ENCODE measurements at regions not wholly inside any gene's neighbourhood (a gene's known extent, or its start where the extent isn't known, plus 50 kb on each side); places are given as distances from the start of the nearest gene placed in this dataset.

DNA sequence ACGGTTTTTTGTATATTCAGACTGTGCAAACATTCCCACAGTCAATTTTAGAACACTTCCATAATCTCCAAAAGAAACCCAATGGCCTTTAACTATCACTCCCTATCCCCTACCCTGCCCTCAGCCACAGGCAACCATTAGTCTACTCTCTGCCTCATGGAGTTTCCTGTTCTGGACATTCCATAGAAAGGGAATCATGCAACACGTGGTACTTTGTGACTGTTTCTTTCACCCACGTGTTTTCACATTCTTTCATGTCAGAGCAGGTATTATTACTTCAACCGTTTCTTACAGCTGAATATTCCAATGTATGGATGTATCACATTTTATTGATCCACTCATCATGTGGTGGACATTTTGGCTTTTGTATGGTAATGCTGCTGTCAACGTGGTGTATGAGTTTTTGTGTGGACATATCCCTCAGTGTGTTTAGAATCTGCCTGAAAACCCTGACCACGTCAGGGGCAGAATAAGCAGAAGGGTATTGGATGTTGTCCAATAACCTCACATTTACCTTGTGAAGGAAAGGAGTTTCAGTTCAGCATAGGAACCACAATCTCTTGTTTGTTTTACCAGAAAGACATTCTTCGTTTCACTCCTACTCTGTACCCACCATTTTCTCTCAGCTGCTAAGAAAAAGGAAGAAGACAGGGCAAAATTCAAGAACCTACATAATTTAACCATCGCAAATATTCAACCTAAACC, 107.5 kb upstream of the DYRK2 start:
- TF ChIP-seq CTCF (IDR thresholded peaks at IDR 0.05; ENCODE audit: low read depth, low read length, poor library complexity, severe bottlenecking) = no peak
- TF ChIP-seq EZH2phosphoT487 (IDR thresholded peaks at IDR 0.05; ENCODE audit: borderline replicate concordance, low read length) = no peak
- H3K4me1 ChIP-seq (ENCODE audit: control insufficient read depth, low read length) = no peaks in the 10 kb centered on the region
- H3K27me3 ChIP-seq (ENCODE audit: control insufficient read depth, low read length) = no peaks in the 10 kb centered on the region
- no peaks in the 10 kb centered on the region for H3K36me3 ChIP-seq (ENCODE audit: control insufficient read depth, low read length)
- no peak overlapping the region for H3K4me2 ChIP-seq (ENCODE audit: low read length)
- H4K20me1 ChIP-seq (ENCODE audit: control insufficient read depth, insufficient read depth, low read depth, low read length) = no peaks in the 10 kb centered on the region
- H3K27ac ChIP-seq (ENCODE audit: low read depth, low read length) = no peak overlapping the region
- H3K79me2 ChIP-seq (ENCODE audit: control insufficient read depth, low read length) = no peaks in the 10 kb centered on the region
- H3K9me3 ChIP-seq (ENCODE audit: control insufficient read depth, insufficient read depth, low read length) = no peaks in the 10 kb centered on the region
- no peak overlapping the region for H3K4me3 ChIP-seq (ENCODE audit: low read length)
- H3F3A ChIP-seq (ENCODE audit: control insufficient read depth, insufficient read depth) = no peaks in the 10 kb centered on the region
- no peaks in the 10 kb centered on the region for H3K9me2 ChIP-seq (replicated peaks; ENCODE audit: control insufficient read depth, low read length)

- TF ChIP-seq EZH2phosphoT487 (IDR thresholded peaks at IDR 0.05; ENCODE audit: borderline replicate concordance, low read length) (no peak), CTCF (IDR thresholded peaks at IDR 0.05; ENCODE audit: low read depth, low read length, poor library complexity, severe bottlenecking) (no peak)
- Histone ChIP-seq H3K9me2 (replicated peaks; ENCODE audit: control insufficient read depth, low read length) (no peaks in the 10 kb centered on the region), H3K4me3 (ENCODE audit: low read length) (no peak overlapping the region), H3K79me2 (ENCODE audit: control insufficient read depth, low read length) (no peaks in the 10 kb centered on the region), H3K27ac (ENCODE audit: low read depth, low read length) (no peak overlapping the region), H3K4me2 (ENCODE audit: low read length) (no peak overlapping the region), H3K9me3 (ENCODE audit: control insufficient read depth, insufficient read depth, low read length) (no peaks in the 10 kb centered on the region), H3F3A (ENCODE audit: control insufficient read depth, insufficient read depth) (no peaks in the 10 kb centered on the region), H3K36me3 (ENCODE audit: control insufficient read depth, low read length) (no peaks in the 10 kb centered on the region), H3K27me3 (ENCODE audit: control insufficient read depth, low read length) (no peaks in the 10 kb centered on the region), H4K20me1 (ENCODE audit: control insufficient read depth, insufficient read depth, low read depth, low read length) (no peaks in the 10 kb centered on the region), H3K4me1 (ENCODE audit: control insufficient read depth, low read length) (no peaks in the 10 kb centered on the region)
These were observed 106.9 kb upstream of the DYRK2 start for GRCh38 chr12:67541625-67541991.

DNA sequence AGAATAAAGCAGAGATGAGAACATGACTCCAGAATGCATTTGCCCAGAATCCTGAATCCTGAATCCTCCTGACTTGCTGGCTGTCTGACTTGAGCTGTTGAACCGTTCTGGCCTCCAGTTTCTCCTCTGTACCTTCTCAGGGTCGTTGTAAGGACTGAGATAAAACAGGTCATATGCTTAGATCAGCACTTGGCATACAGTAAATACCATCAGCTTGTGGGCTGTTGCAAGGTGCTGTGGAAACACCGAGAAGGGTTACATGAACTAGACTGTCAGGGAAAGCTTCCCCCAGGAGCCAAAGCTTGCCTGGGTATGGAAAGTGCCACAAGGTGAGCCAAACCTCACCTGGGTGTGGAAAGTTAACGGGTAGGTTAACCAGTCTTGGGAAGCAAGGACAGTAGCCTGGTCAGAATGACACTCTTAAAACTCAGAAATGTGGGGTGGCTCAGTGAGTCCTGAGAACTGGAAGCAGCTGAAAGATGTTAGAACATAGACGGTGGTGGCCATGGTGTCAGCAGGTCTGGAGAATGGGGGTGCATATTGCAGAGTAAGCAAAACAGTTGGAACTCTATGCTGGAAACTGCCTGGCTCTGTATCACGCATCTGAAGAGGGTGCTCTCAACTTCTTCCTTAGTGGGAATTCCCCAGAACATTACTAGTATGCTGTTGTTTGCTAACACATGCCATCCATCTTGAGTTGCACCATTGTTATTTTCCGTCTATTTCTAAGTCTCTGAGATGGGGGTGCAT, 105.3 kb upstream of the DYRK2 start:
- H3K9me2 ChIP-seq (replicated peaks; ENCODE audit: control insufficient read depth, low read length) = no peaks in the 10 kb centered on the region
- no peak overlapping the region for H3K4me2 ChIP-seq (ENCODE audit: low read length)
- no peaks in the 10 kb centered on the region for H3K27me3 ChIP-seq (ENCODE audit: control insufficient read depth, low read length)
- H3K4me1 ChIP-seq (ENCODE audit: control insufficient read depth, low read length) = no peaks in the 10 kb centered on the region
- H3K79me2 ChIP-seq (ENCODE audit: control insufficient read depth, low read length) = no peaks in the 10 kb centered on the region
- H3K27ac ChIP-seq (ENCODE audit: low read depth, low read length) = no peak overlapping the region
- H3F3A ChIP-seq (ENCODE audit: control insufficient read depth, insufficient read depth) = no peaks in the 10 kb centered on the region
- TF ChIP-seq EZH2phosphoT487 (IDR thresholded peaks at IDR 0.05; ENCODE audit: borderline replicate concordance, low read length) = no peak
- no peak for TF ChIP-seq CTCF (IDR thresholded peaks at IDR 0.05; ENCODE audit: low read depth, low read length, poor library complexity, severe bottlenecking)
- no peaks in the 10 kb centered on the region for H3K36me3 ChIP-seq (ENCODE audit: control insufficient read depth, low read length)
- H4K20me1 ChIP-seq (ENCODE audit: control insufficient read depth, insufficient read depth, low read depth, low read length) = no peaks in the 10 kb centered on the region
- H3K4me3 ChIP-seq (ENCODE audit: low read length) = no peak overlapping the region
- no peaks in the 10 kb centered on the region for H3K9me3 ChIP-seq (ENCODE audit: control insufficient read depth, insufficient read depth, low read length)
